RWPE2 (cell line): ENCODE measurements at regions not wholly inside any gene's neighbourhood (a gene's known extent, or its start where the extent isn't known, plus 50 kb on each side); places are given as distances from the start of the nearest gene placed in this dataset.

Experiments
- ATAC-seq: fragments of 200-7000 bp; cut with Tn5 transposase; 3 replicates; pipeline ENCODE4 v1.9.1; 2021; ENCODE audit warnings: low read depth
- DNase-seq: peaks from one replicate; pipeline ENCODE4 v3.0.0-alpha.2; 2020; ENCODE audit warnings: low spot score
- H3K27ac ChIP-seq: fragments of 450-650 bp; 2 replicates; pipeline ENCODE4 v1.5.1; 2017; ENCODE audit warnings: mild to moderate bottlenecking; ENCODE audit not compliant: poor library complexity, severe bottlenecking
- H3K27me3 ChIP-seq: fragments of 250-450 bp; sonication (Bioruptor Pico); 2 replicates; pipeline ENCODE4 v1.5.1; 2021; ENCODE audit warnings: mild to moderate bottlenecking, moderate library complexity; ENCODE audit not compliant: insufficient read depth, poor library complexity, severe bottlenecking
- H3K36me3 ChIP-seq: fragments of 250-450 bp; sonication (Bioruptor Pico); 2 replicates; pipeline ENCODE4 v1.5.1; 2020; ENCODE audit warnings: low read depth, mild to moderate bottlenecking, moderate library complexity
- H3K4me1 ChIP-seq: fragments of 250-450 bp; sonication (Bioruptor Pico); 2 replicates; pipeline ENCODE4 v1.5.1; 2021; ENCODE audit warnings: mild to moderate bottlenecking, moderate library complexity; ENCODE audit not compliant: insufficient read depth, poor library complexity, severe bottlenecking
- H3K4me3 ChIP-seq: fragments of 250-450 bp; sonication (Bioruptor Pico); 2 replicates; pipeline ENCODE4 v1.5.1; 2021; ENCODE audit warnings: mild to moderate bottlenecking, moderate library complexity; ENCODE audit not compliant: severe bottlenecking
- H3K9me3 ChIP-seq: fragments of 250-450 bp; sonication (Bioruptor Pico); 2 replicates; pipeline ENCODE4 v1.5.1; 2021; ENCODE audit warnings: mild to moderate bottlenecking, moderate library complexity; ENCODE audit not compliant: severe bottlenecking
- TF ChIP-seq, protein P1 (sequence below): fragments of 450-650 bp; IDR thresholded peaks from one replicate; pipeline ENCODE4 v1.5.1; 2017; ENCODE audit warnings: mild to moderate bottlenecking, moderate library complexity; ENCODE audit not compliant: poor library complexity, severe bottlenecking

DNA sequence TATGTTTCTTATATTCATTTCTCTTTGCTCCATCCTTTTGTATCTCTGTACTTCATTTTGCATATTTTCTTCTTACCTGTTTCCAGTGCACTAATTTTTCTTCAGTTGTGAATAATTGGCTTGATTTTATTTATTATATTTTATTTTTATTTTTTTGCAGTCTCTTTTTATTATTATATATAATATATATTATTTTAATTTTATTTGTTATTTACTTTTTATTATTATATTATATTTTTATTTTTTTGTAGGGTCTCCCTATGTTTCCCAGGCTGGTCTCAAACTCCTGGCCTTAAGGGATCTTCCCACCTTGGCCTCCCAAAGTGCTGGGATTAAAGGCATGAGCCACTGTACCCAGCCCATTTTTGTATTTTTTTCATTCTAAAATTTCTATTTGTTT, 213.1 kb upstream of the TSC22D2 start:
- no peaks in the 10 kb centered on the region for H3K27me3 ChIP-seq
- TF ChIP-seq, protein P1, sequence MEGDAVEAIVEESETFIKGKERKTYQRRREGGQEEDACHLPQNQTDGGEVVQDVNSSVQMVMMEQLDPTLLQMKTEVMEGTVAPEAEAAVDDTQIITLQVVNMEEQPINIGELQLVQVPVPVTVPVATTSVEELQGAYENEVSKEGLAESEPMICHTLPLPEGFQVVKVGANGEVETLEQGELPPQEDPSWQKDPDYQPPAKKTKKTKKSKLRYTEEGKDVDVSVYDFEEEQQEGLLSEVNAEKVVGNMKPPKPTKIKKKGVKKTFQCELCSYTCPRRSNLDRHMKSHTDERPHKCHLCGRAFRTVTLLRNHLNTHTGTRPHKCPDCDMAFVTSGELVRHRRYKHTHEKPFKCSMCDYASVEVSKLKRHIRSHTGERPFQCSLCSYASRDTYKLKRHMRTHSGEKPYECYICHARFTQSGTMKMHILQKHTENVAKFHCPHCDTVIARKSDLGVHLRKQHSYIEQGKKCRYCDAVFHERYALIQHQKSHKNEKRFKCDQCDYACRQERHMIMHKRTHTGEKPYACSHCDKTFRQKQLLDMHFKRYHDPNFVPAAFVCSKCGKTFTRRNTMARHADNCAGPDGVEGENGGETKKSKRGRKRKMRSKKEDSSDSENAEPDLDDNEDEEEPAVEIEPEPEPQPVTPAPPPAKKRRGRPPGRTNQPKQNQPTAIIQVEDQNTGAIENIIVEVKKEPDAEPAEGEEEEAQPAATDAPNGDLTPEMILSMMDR = no peak
- DNase-seq = no peak

DNA sequence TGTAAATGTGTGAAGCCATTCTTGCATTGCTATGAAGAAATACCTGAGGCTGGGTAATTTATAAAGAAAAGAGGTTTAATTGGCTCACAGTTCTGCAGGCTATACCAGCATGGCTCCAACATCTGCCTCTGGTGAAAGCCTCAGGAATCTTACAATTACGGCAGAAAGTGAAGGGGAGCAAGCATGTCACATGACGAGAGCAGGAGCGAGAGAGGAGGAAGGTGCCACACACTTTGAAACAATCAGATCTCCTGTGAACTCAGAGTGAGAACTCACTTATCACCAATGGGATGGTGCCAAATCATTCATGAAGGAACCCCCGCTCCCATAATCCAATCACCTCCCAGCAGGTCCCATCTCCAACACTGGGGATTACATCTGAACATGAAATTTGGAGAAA, 213.6 kb upstream of the TSC22D2 start:
- Histone ChIP-seq H3K9me3 (no peaks in the 10 kb centered on the region), H3K27ac (no peak overlapping the region), H3K4me1 (no peaks in the 10 kb centered on the region), H3K4me3 (no peak overlapping the region), H3K36me3 (no peaks in the 10 kb centered on the region), H3K27me3 (no peaks in the 10 kb centered on the region)
- TF ChIP-seq, protein P1 = no peak
- ATAC-seq (no peak), DNase-seq (no peak)

More for the DNA sequence above, 213.1 kb upstream of the TSC22D2 start:
- no peaks in the 10 kb centered on the region for H3K36me3 ChIP-seq
- no peak overlapping the region for H3K4me3 ChIP-seq
- ATAC-seq = no peak
- no peaks in the 10 kb centered on the region for H3K4me1 ChIP-seq
- H3K27ac ChIP-seq = no peak overlapping the region
- no peaks in the 10 kb centered on the region for H3K9me3 ChIP-seq

- ATAC-seq (peak; percentile 72), DNase-seq (no peak)
- H3K4me1 ChIP-seq = peaks cover 7% of the 10 kb centered on the region
- no peaks in the 10 kb centered on the region for H3K27me3 ChIP-seq
- no peaks in the 10 kb centered on the region for H3K36me3 ChIP-seq
- H3K27ac ChIP-seq = peak overlapping the region; percentile 9
- H3K4me3 ChIP-seq = peak overlapping the region; percentile 13
- H3K9me3 ChIP-seq = no peaks in the 10 kb centered on the region
- TF ChIP-seq, protein P1 = peak; percentile 66
These were observed 213.9 kb upstream of the PFN2 start for GRCh38 chr3:150184426-150185071.

- H3K4me1 ChIP-seq = peaks cover 7% of the 10 kb centered on the region
- no peaks in the 10 kb centered on the region for H3K9me3 ChIP-seq
- ATAC-seq (peak; percentile 97), DNase-seq (peak; percentile 60)
- H3K27ac ChIP-seq = peak overlapping the region; percentile 9
- TF ChIP-seq, protein P1 = peak; percentile 91
- H3K4me3 ChIP-seq = peak overlapping the region; percentile 13
- no peaks in the 10 kb centered on the region for H3K36me3 ChIP-seq
- H3K27me3 ChIP-seq = no peaks in the 10 kb centered on the region
These were observed 213.2 kb upstream of the PFN2 start for GRCh38 chr3:150183678-150184425.

DNA sequence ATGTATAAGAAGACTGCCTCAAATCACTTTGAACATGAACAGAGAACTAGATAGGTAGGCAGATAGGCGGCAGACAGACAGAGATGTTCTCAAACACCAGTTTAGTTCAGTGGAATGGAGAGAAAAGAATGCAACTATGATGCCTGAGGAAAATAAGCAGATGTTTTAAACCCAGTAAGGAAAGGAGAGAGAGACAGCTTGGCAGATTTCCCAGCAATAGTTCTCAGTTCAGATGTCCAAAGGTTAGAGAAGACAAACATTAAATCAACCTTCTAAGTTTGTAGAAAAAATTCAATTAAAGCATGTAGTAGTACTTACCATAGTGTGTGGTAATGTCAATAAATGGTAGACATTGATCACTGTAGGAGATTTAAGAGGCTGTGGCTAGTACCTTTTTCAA, 209.6 kb upstream of the PFN2 start:
- H3K4me3 ChIP-seq = no peak overlapping the region
- H3K27me3 ChIP-seq = no peaks in the 10 kb centered on the region
- TF ChIP-seq, protein P1 = no peak
- DNase-seq = no peak
- ATAC-seq = no peak
- no peaks in the 10 kb centered on the region for H3K9me3 ChIP-seq
- peaks cover 7% of the 10 kb centered on the region for H3K4me1 ChIP-seq
- H3K36me3 ChIP-seq = no peaks in the 10 kb centered on the region
- no peak overlapping the region for H3K27ac ChIP-seq
